T-helper 2 cell (primary cell): ENCODE measurements at regions not wholly inside any gene's neighbourhood (a gene's known extent, or its start where the extent isn't known, plus 50 kb on each side); places are given as distances from the start of the nearest gene placed in this dataset.

Experiments
- DNase-seq, 5 experiments: peaks; one replicate each; pipeline versions ENCODE4 v3.0.0 to v3.0.0-alpha.2; 2012 to 2022

GRCh38 chr22:48885271-48885918, 942.3 kb downstream of the BRD1 start:
- no peak for DNase-seq

GRCh38 chr22:48884786-48885185, 942.9 kb downstream of the BRD1 start:
- DNase-seq: no peak

- DNase-seq: no peak
These were observed 943.3 kb downstream of the BRD1 start for GRCh38 chr22:48884324-48884723.

- no peak for DNase-seq
These were observed 944.3 kb downstream of the BRD1 start for GRCh38 chr22:48883211-48883960.

GRCh38 chr22:48882636-48883200, 945.0 kb downstream of the BRD1 start:
- DNase-seq: no peak

- no peak for DNase-seq
These were observed 946.2 kb downstream of the BRD1 start for GRCh38 chr22:48881326-48881980.

GRCh38 chr22:48880749-48881148, 946.9 kb downstream of the BRD1 start:
- no peak for DNase-seq

GRCh38 chr22:48876951-48877350, 950.7 kb downstream of the BRD1 start:
- no peak for DNase-seq

GRCh38 chr22:48874956-48875355, 952.7 kb downstream of the BRD1 start:
- no peak for DNase-seq

GRCh38 chr22:48873191-48873520, 954.5 kb downstream of the BRD1 start:
- no peak for DNase-seq

GRCh38 chr22:48872271-48873190, 955.1 kb downstream of the BRD1 start:
- no peak for DNase-seq

GRCh38 chr22:48871176-48871840, 956.4 kb downstream of the BRD1 start:
- DNase-seq: no peak

GRCh38 chr22:48870436-48870835, 957.2 kb downstream of the BRD1 start:
- DNase-seq: no peak

- DNase-seq: no peak
These were observed 957.9 kb downstream of the BRD1 start for GRCh38 chr22:48869788-48870187.

GRCh38 chr22:48869161-48869560, 958.5 kb downstream of the BRD1 start:
- DNase-seq: no peak

GRCh38 chr22:48868554-48868953, 959.1 kb downstream of the BRD1 start:
- no peak for DNase-seq

GRCh38 chr22:48867891-48868290, 959.8 kb downstream of the BRD1 start:
- no peak for DNase-seq

GRCh38 chr22:48866906-48867681, 960.6 kb downstream of the BRD1 start:
- no peak for DNase-seq

- DNase-seq: no peak
These were observed 962.9 kb downstream of the BRD1 start for GRCh38 chr22:48864748-48865147.

GRCh38 chr22:48863965-48864528, 963.6 kb downstream of the BRD1 start:
- no peak for DNase-seq

- DNase-seq: no peak
These were observed 967.1 kb downstream of the BRD1 start for GRCh38 chr22:48860557-48860956.
